H1 (cell line): ENCODE measurements at regions not wholly inside any gene's neighbourhood (a gene's known extent, or its start where the extent isn't known, plus 50 kb on each side); places are given as distances from the start of the nearest gene placed in this dataset.

ENCODE experiments used
- CTCF ChIA-PET: fragments of 300-600 bp; sonication (Branson Sonifier 250); formaldehyde crosslinking; loops from one replicate; lab custom pipeline; 2021; ENCODE audit not compliant: partially characterized antibody; lab: Charles Lee
- POLR2A ChIA-PET: fragments of 300-600 bp; sonication (Branson Sonifier 250); formaldehyde crosslinking; loops from one replicate; lab custom pipeline; 2021; ENCODE audit warnings: inconsistent platforms; ENCODE audit not compliant: partially characterized antibody; lab: Charles Lee
- DNase-seq, 2 experiments: peaks; one replicate each; pipeline versions ENCODE4 v3.0.0 to v3.0.0-alpha.2; 2010 to 2022; ENCODE audit warnings: low spot score in 2 of 2, low read depth in 1 of 2, mixed read lengths in 1 of 2
- FAIRE-seq: peaks from 2 replicates; lab custom pipeline; 2011; peaks lifted over from hg19 to GRCh38; lab: Jason Lieb, UNC
- H2AFZ ChIP-seq: 2 replicates; pipeline ENCODE4 v1.8.1; 2012; ENCODE audit warnings: low read length, inconsistent platforms
- H2AK5ac ChIP-seq: 2 replicates; pipeline ENCODE4 v1.6.1; 2013; ENCODE audit warnings: low read depth, low read length
- H2BK120ac ChIP-seq: replicated peaks from 2 replicates; pipeline ENCODE3; 2013; ENCODE audit warnings: low read depth, low read length, inconsistent platforms
- H2BK12ac ChIP-seq: 2 replicates; pipeline ENCODE4 v1.6.1; 2013; ENCODE audit warnings: low read depth, low read length
- H2BK15ac ChIP-seq: 2 replicates; pipeline ENCODE4 v1.6.1; 2013; ENCODE audit warnings: low read length
- H2BK20ac ChIP-seq: 2 replicates; pipeline ENCODE4 v1.6.1; 2013; ENCODE audit warnings: low read length
- H2BK5ac ChIP-seq: 2 replicates; pipeline ENCODE4 v1.6.1; 2013; ENCODE audit warnings: low read depth, low read length
- H3K14ac ChIP-seq: 2 replicates; pipeline ENCODE4 v1.6.1; 2013; ENCODE audit warnings: inconsistent platforms; ENCODE audit not compliant: insufficient read length
- H3K18ac ChIP-seq: 2 replicates; pipeline ENCODE4 v1.6.1; 2013; ENCODE audit warnings: low read length; ENCODE audit errors: extremely low read depth
- H3K23ac ChIP-seq: 2 replicates; pipeline ENCODE4 v1.6.1; 2013; ENCODE audit warnings: inconsistent platforms; ENCODE audit not compliant: insufficient read length
- H3K23me2 ChIP-seq: 2 replicates; pipeline ENCODE4 v1.6.1; 2013; ENCODE audit warnings: low read depth, low read length
- H3K27ac ChIP-seq: 2 replicates; pipeline ENCODE4 v1.6.1; 2011; ENCODE audit warnings: low read depth, low read length, inconsistent platforms
- H3K27me3 ChIP-seq, 4 experiments: replicated peaks in 1 of 4; 1 replicate in 1 of 4; 2 replicates in 3 of 4; pipeline versions ENCODE4 v1.6.1 to v1.8.1; 2011 to 2013; ENCODE audit warnings: low read length in 3 of 4, mild to moderate bottlenecking in 3 of 4, inconsistent platforms in 2 of 4, mixed read lengths in 2 of 4, moderate library complexity in 1 of 4; ENCODE audit not compliant: control insufficient read depth in 3 of 4, insufficient read depth in 3 of 4; ENCODE audit errors: extremely low read depth in 1 of 4
- H3K36me3 ChIP-seq, 4 experiments: 2 replicates each; pipeline versions ENCODE4 v1.6.1 to v1.8.1; 2011 to 2013; ENCODE audit warnings: mild to moderate bottlenecking in 4 of 4, low read length in 3 of 4, moderate library complexity in 2 of 4, control low read depth in 1 of 4, inconsistent platforms in 1 of 4; ENCODE audit not compliant: insufficient read depth in 4 of 4, control insufficient read depth in 2 of 4
- H3K4ac ChIP-seq: replicated peaks from 2 replicates; pipeline ENCODE3; 2013; ENCODE audit warnings: low read length, low read depth, mixed read lengths, inconsistent platforms; ENCODE audit not compliant: insufficient read length
- H3K4me1 ChIP-seq, 4 experiments: replicated peaks in 1 of 4; 1 replicate in 1 of 4; 2 replicates in 3 of 4; pipeline versions ENCODE4 v1.6.1 to v1.8.1; 2011 to 2013; ENCODE audit warnings: low read length in 3 of 4, inconsistent platforms in 2 of 4, mixed read lengths in 1 of 4; ENCODE audit not compliant: insufficient read depth in 4 of 4, control insufficient read depth in 3 of 4
- H3K4me2 ChIP-seq, 2 experiments: 2 replicates each; pipeline versions ENCODE4 v1.6.1 to v1.8.1; 2011 to 2013; ENCODE audit warnings: low read depth in 2 of 2, low read length in 2 of 2, control low read depth in 1 of 2, inconsistent platforms in 1 of 2, mild to moderate bottlenecking in 1 of 2; ENCODE audit not compliant: insufficient read depth in 1 of 2
- H3K4me3 ChIP-seq, 4 experiments: fragments of 200-600, 300-600 bp in 1 of 4; sonication (generic), shearing (Covaris generic), sonication (Bioruptor Twin) in 1 of 4; 2 replicates each; pipeline versions ENCODE4 v1.5.1 to v1.8.1; 2011 to 2016; ENCODE audit warnings: low read length in 4 of 4, low read depth in 3 of 4, control low read depth in 2 of 4, inconsistent platforms in 2 of 4, mild to moderate bottlenecking in 2 of 4, mixed read lengths in 1 of 4, moderate library complexity in 1 of 4; ENCODE audit not compliant: insufficient read depth in 2 of 4; ENCODE audit errors: extremely low read depth in 1 of 4
- H3K56ac ChIP-seq: replicated peaks from 2 replicates; pipeline ENCODE3; 2013; ENCODE audit warnings: low read depth, mild to moderate bottlenecking, mixed read lengths, low read length, inconsistent platforms; ENCODE audit not compliant: insufficient read length
- H3K79me1 ChIP-seq: 2 replicates; pipeline ENCODE4 v1.6.1; 2013; ENCODE audit warnings: low read depth, low read length, control low read depth
- H3K79me2 ChIP-seq, 2 experiments: 2 replicates each; pipeline versions ENCODE4 v1.6.1 to v1.8.1; 2012 to 2013; ENCODE audit warnings: low read length in 2 of 2, mild to moderate bottlenecking in 2 of 2, inconsistent platforms in 1 of 2; ENCODE audit not compliant: insufficient read depth in 2 of 2, control insufficient read depth in 1 of 2
- H3K9ac ChIP-seq, 4 experiments: replicated peaks in 1 of 4; 1 replicate in 1 of 4; 2 replicates in 3 of 4; pipeline versions ENCODE4 v1.6.1 to v1.8.1; 2011 to 2013; ENCODE audit warnings: low read depth in 3 of 4, low read length in 3 of 4, control low read depth in 2 of 4, mild to moderate bottlenecking in 2 of 4, moderate library complexity in 2 of 4, inconsistent platforms in 1 of 4; ENCODE audit errors: extremely low read depth in 1 of 4
- H3K9me3 ChIP-seq, 2 experiments: 2 replicates each; pipeline versions ENCODE4 v1.6.1 to v1.8.1; 2012 to 2013; ENCODE audit warnings: mild to moderate bottlenecking in 2 of 2, moderate library complexity in 2 of 2, control low read depth in 1 of 2, inconsistent platforms in 1 of 2, low read depth in 1 of 2, low read length in 1 of 2, mixed read lengths in 1 of 2; ENCODE audit not compliant: insufficient read depth in 2 of 2
- H4K20me1 ChIP-seq, 2 experiments: replicated peaks in 1 of 2; 2 replicates each; pipeline versions ENCODE3 to v1.8.1; 2011 to 2013; ENCODE audit warnings: inconsistent platforms in 2 of 2, low read length in 2 of 2, mild to moderate bottlenecking in 1 of 2; ENCODE audit not compliant: insufficient read depth in 2 of 2, control insufficient read depth in 1 of 2
- H4K5ac ChIP-seq: 2 replicates; pipeline ENCODE4 v1.6.1; 2013; ENCODE audit warnings: low read length, low read depth, mixed read lengths, inconsistent platforms; ENCODE audit not compliant: insufficient read length
- H4K8ac ChIP-seq: 2 replicates; pipeline ENCODE4 v1.8.0; 2013; ENCODE audit warnings: mild to moderate bottlenecking, moderate library complexity, low read length, inconsistent platforms; ENCODE audit not compliant: insufficient read depth; ENCODE audit errors: extremely low read depth
- H4K91ac ChIP-seq: replicated peaks from 2 replicates; pipeline ENCODE3; 2013; ENCODE audit warnings: low read length, mixed read lengths, inconsistent platforms; ENCODE audit not compliant: insufficient read length
- ASH2L ChIP-seq: fragments of 200-600, 300-600 bp; sonication (generic); IDR thresholded peaks from one replicate; pipeline ENCODE4 v1.7.1; 2017; ENCODE audit warnings: low read length
- BRCA1 ChIP-seq: IDR thresholded peaks from 2 replicates; pipeline ENCODE4 v1.6.1; 2012; ENCODE audit warnings: low read depth, low read length, improper control_type of control experiment
- CTBP2 ChIP-seq: IDR thresholded peaks from 2 replicates; pipeline ENCODE4 v1.7.0; 2011; ENCODE audit warnings: borderline replicate concordance, mild to moderate bottlenecking, moderate library complexity, mixed read lengths, low read length; ENCODE audit not compliant: insufficient read depth, insufficient read length
- GABPA ChIP-seq: IDR thresholded peaks from 2 replicates; pipeline ENCODE4 v1.6.1; 2011; ENCODE audit warnings: mild to moderate bottlenecking, low read length, moderate library complexity, borderline replicate concordance; ENCODE audit not compliant: insufficient read depth
- RAD21 ChIP-seq, 2 experiments: IDR thresholded peaks in 1 of 2; conservative IDR thresholded peaks in 1 of 2; 2 replicates each; pipeline ENCODE4 v1.6.1; 2011; ENCODE audit warnings: low read depth in 2 of 2, low read length in 2 of 2, improper control_type of control experiment in 1 of 2, inconsistent platforms in 1 of 2, mild to moderate bottlenecking in 1 of 2, moderate library complexity in 1 of 2
- SIX5 ChIP-seq: IDR thresholded peaks from 2 replicates; pipeline ENCODE4 v1.6.1; 2011; ENCODE audit warnings: mild to moderate bottlenecking, low read depth, low read length
- WGBS, 2 experiments: shearing (Covaris generic) in 1 of 2; methylation state at CpG; one replicate each; pipeline versions ENCODE4 v1.1.6 to v1.1.7; 2013 to 2015; ENCODE audit warnings: low lambda C conversion rate in 2 of 2, mixed read lengths in 2 of 2, inconsistent platforms in 1 of 2, low coverage in 1 of 2, missing lambda C conversion rate in 1 of 2; ENCODE audit not compliant: insufficient replicate concordance in 2 of 2, insufficient coverage in 1 of 2, insufficient read length in 1 of 2; ENCODE audit errors: extremely low coverage in 1 of 2, missing lambda C conversion rate in 1 of 2; 5-methylcytosine and 5-hydroxymethylcytosine counted together

GRCh38 chr17:72452286-72453173, 331.7 kb downstream of the SOX9 start:
- no peaks in the 10 kb centered on the region for H3K23me2 ChIP-seq
- H3K9ac ChIP-seq: no peak overlapping the region
- no peaks in the 10 kb centered on the region for H3K79me2 ChIP-seq
- no peak overlapping the region for H2BK12ac ChIP-seq
- TF ChIP-seq BRCA1: no peak
- TF ChIP-seq SIX5: no peak
- TF ChIP-seq CTBP2: no peak
- no peak for TF ChIP-seq RAD21 (IDR thresholded peaks at IDR 0.05 in 1 of 2, conservative IDR thresholded peaks at IDR 0.05 in 1 of 2; ENCODE audit: low read depth in 2 of 2, low read length in 2 of 2)
- TF ChIP-seq GABPA: no peak
- no peak for TF ChIP-seq ASH2L
- H3K36me3 ChIP-seq: no peaks in the 10 kb centered on the region
- no peak overlapping the region for H2BK120ac ChIP-seq
- H3K4me2 ChIP-seq: no peak overlapping the region
- no peaks in the 10 kb centered on the region for H3K27me3 ChIP-seq
- no peak overlapping the region for H4K8ac ChIP-seq
- no peak for FAIRE-seq
- no peaks in the 10 kb centered on the region for H3K9me3 ChIP-seq
- no peak overlapping the region for H2BK15ac ChIP-seq
- ChIA-PET CTCF (interaction anchor here (1.2 to 2.2 kb wide), 2 partner anchors 21 to 329 kb away, joined by 3 to 13 read pairs; no protein-coding TSS in a partner anchor), POLR2A (no interaction called here)
- DNase-seq: no peak
- H4K5ac ChIP-seq: no peak overlapping the region
- no peaks in the 10 kb centered on the region for H4K20me1 ChIP-seq
- H4K91ac ChIP-seq: no peak overlapping the region
- no peak overlapping the region for H3K4me3 ChIP-seq
- H3K79me1 ChIP-seq: no peaks in the 10 kb centered on the region
- H2BK5ac ChIP-seq: no peak overlapping the region
- no peak overlapping the region for H2BK20ac ChIP-seq
- H3K4me1 ChIP-seq: 0 out of 7 replicates have a peak, but pooled peaks cover 0 to 2% (median 0%) of the 10 kb centered on the region in 4 experiments
- 87% methylated on average over 5 of the region's 5 CpGs; no CpG with 5 or more reads in 1 of the 2 experiments for WGBS, 2 experiments
- no peak overlapping the region for H3K4ac ChIP-seq
- no peak overlapping the region for H3K23ac ChIP-seq
- no peak overlapping the region for H3K18ac ChIP-seq
- H3K14ac ChIP-seq: no peak overlapping the region
- no peak overlapping the region for H2AFZ ChIP-seq
- H2AK5ac ChIP-seq: no peak overlapping the region
- no peak overlapping the region for H3K56ac ChIP-seq
- no peak overlapping the region for H3K27ac ChIP-seq
